Small intestine (tissue), 7 donors: ENCODE measurements at regions not wholly inside any gene's neighbourhood (a gene's known extent, or its start where the extent isn't known, plus 50 kb on each side); places are given as distances from the start of the nearest gene placed in this dataset.

Source experiments
- DNase-seq, 2 donors: peaks; one replicate each; pipeline versions ENCODE4 v3.0.0 to v3.0.0-alpha.2; 2013
- FAIRE-seq: peaks from 2 replicates; lab custom pipeline; 2012; peaks lifted over from hg19 to GRCh38; lab: Jason Lieb, UNC
- H3K27ac ChIP-seq, 3 donors: one replicate each; pipeline ENCODE4 v1.5.1; 2013; ENCODE audit warnings: low read length in 2 of 3, mild to moderate bottlenecking in 2 of 3, control low read depth in 1 of 3, inconsistent platforms in 1 of 3, low read depth in 1 of 3, moderate library complexity in 1 of 3
- H3K27me3 ChIP-seq, 3 donors: one replicate each; pipeline ENCODE4 v1.6.1; 2013; ENCODE audit warnings: low read length in 3 of 3, inconsistent platforms in 1 of 3; ENCODE audit not compliant: control insufficient read depth in 3 of 3, insufficient read depth in 3 of 3
- H3K36me3 ChIP-seq, 3 donors: one replicate each; pipeline ENCODE4 v1.6.1; 2013; ENCODE audit warnings: low read length in 3 of 3, inconsistent platforms in 1 of 3, low read depth in 1 of 3, mild to moderate bottlenecking in 1 of 3, moderate library complexity in 1 of 3; ENCODE audit not compliant: control insufficient read depth in 3 of 3, insufficient read depth in 2 of 3
- H3K4me1 ChIP-seq, 3 donors: one replicate each; pipeline ENCODE4 v1.6.1; 2013; ENCODE audit warnings: low read length in 2 of 3, inconsistent platforms in 1 of 3, low read depth in 1 of 3, mild to moderate bottlenecking in 1 of 3, moderate library complexity in 1 of 3; ENCODE audit not compliant: control insufficient read depth in 3 of 3, insufficient read depth in 2 of 3
- H3K4me3 ChIP-seq, 3 donors: one replicate each; pipeline ENCODE4 v1.5.1; 2013; ENCODE audit warnings: low read length in 3 of 3, control low read depth in 1 of 3, inconsistent platforms in 1 of 3, low read depth in 1 of 3, mild to moderate bottlenecking in 1 of 3, moderate library complexity in 1 of 3
- H3K9me3 ChIP-seq, 2 donors: one replicate each; pipeline ENCODE4 v1.6.1; 2013; ENCODE audit warnings: low read depth in 1 of 2, low read length in 1 of 2; ENCODE audit not compliant: control insufficient read depth in 2 of 2, insufficient read depth in 1 of 2
- WGBS, 3 donors: extraction: QIAGEN DNeasy Blood & Tissue Kit; methylation state at CpG; one replicate each; pipeline ENCODE4 v1.1.7; 2013; 5-methylcytosine and 5-hydroxymethylcytosine counted together
- donor health status: healthy with polysubstance abuse.
- donor health status: control.
- donor health status: control.
- donor health status: Bipolar disorder and iron deficiency.
- donor health status: healthy.

DNA sequence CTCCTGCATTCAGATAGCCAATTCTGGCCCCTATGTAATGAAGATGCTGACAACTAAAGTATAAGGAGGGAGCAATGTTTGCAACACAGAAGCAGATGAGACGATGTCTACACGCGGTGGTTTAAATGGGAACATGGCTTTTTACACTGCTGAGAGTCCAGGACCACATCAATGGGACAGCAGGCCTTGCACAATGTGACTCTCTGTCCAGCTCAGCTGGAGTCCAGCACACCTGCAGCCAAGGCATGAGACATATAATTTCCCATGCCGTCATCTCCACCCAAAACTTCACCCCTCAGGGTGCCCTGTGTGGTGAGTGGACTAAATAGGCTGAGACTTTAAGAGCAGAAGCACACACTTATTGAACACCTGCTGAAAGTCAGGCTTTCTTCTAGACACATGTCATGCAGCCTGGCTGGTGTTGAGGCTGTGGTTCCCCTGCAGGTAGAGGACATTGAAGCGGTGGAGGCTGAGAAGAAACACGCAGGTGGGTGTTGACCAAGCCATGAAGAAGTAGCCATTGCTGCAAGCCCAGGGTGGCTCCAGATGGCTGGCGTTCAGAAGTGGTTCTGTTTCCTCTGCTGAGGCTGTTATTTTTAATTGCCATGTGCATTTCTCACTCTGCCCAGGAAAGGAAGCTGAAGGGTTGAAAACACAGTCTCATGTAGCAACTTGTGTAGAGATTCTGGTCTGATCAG, 345.6 kb downstream of the MYCN start:
- H3K4me3 ChIP-seq, result no peak overlapping the region
- FAIRE-seq (no peak), DNase-seq (no peak)
- H3K36me3 ChIP-seq, result no peaks in the 10 kb centered on the region
- H3K9me3 ChIP-seq, result no peaks in the 10 kb centered on the region
- peaks cover 0 to 4% (median 0%) of the 10 kb centered on the region in 3 donors for H3K4me1 ChIP-seq
- peaks cover 0 to 2% (median 0%) of the 10 kb centered on the region in 3 donors for H3K27me3 ChIP-seq
- 80 to 90% (median 82%) methylated on average over 7 of the region's 7 CpGs for WGBS, 3 donors
- no peak overlapping the region for H3K27ac ChIP-seq

DNA sequence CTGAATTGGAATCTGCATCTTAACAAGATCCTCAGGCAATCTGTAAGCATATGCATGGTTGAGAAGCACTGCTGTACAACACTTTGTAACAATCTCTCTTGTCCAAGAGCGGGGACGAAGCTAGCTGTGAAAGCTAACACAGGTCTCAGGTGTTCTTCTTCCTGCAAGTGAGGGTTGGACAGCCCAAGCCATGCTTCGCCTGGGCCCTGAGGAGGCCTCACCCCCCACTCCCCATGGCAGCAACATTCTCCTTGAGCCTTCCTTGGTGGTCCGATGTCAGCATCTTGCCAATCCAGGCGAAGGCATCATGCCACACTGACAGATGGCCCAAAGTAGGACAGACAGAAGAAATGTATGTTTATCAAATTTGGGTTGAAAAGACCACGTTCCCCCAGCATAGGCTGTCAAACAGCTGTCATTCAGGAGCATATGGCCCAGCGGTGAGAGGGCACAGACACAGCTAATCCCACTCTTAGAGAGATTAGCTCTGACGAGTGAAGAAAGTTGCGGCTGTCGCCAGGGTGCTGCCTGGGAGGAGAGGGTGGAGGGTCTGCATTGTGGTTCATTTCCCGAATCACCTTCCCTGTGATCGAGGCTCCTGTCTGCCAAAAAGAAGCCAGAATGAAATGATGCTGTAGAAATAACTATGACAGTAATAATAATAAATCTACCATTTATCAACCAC, 344.7 kb downstream of the MYCN start:
- no peaks in the 10 kb centered on the region for H3K36me3 ChIP-seq

DNA sequence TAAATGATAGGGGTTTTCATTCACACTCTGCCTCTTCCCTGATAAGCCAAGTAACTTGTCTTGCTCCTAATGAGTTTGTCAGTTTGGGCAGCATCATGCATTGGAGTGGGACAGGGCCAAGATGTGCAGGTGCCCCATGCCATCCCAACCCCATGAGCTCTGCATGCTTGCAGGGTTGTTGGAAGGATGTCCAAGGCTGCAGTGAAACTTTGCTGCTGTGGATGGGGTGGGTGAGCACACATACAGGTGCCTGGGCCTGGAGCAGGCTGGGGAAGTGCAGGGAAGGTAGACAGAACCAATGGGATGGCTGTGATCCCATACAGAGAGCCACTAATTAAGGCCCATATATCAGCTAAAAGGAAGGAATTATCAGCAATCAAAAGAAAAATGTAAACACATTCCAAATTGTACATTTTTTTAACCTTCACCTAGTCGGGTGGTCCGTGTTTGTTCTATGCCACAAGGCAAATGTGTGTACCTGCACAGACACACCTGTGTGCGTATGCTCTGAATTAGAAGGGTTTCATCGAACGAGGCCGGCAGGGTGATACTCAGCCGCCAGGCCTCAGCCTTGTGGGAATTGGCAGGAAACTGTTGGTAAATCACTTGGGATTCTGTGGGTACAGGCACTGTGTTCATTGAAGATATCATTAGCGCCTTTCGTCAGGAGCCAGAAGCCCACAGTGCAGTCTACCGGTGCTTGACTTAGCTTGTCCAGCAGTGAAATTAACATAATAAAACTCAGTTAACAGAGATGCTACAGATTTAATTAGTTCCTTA, 342.9 kb downstream of the MYCN start:
- Histone ChIP-seq H3K4me1 (peaks cover 0 to 4% (median 0%) of the 10 kb centered on the region in 3 donors), H3K27me3 (no peaks in the 10 kb centered on the region), H3K4me3 (no peak overlapping the region), H3K36me3 (no peaks in the 10 kb centered on the region), H3K27ac (no peak overlapping the region), H3K9me3 (no peaks in the 10 kb centered on the region)
- FAIRE-seq (no peak), DNase-seq (no peak)
- WGBS, 3 donors, result 80 to 87% (median 81%) methylated on average over 10 of the region's 10 CpGs

More for the DNA sequence above, 344.7 kb downstream of the MYCN start:
- FAIRE-seq (no peak), DNase-seq (no peak)
- no peaks in the 10 kb centered on the region for H3K9me3 ChIP-seq
- no peaks in the 10 kb centered on the region for H3K27me3 ChIP-seq
- peaks cover 0 to 4% (median 0%) of the 10 kb centered on the region in 3 donors for H3K4me1 ChIP-seq
- WGBS, 3 donors, result 88 to 92% (median 90%) methylated on average over 12 of the region's 12 CpGs
- H3K27ac ChIP-seq, result no peak overlapping the region
- H3K4me3 ChIP-seq, result no peak overlapping the region

DNA sequence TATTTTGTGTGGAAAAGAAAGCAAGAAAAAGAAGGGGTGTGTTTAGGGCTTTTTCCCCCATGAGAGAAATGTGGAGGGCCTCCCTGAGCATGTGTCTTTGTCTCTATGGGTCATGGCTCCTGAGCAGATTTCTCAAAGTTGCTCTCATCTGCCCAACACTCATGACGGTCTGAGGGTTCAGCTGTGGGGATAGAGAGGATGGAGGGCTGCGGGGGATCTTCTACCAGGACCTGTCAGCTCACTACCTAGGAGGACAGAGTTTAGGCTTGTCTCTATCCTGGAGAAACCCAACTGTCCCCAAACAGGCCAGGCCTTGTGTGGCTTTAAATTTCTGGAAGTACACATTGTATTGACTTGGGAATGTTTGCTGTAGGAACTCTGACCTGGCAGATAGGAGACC, 342.2 kb downstream of the MYCN start:
- no peak for DNase-seq
- Histone ChIP-seq H3K9me3 (no peaks in the 10 kb centered on the region), H3K4me3 (no peak overlapping the region), H3K4me1 (peaks cover 0 to 4% (median 0%) of the 10 kb centered on the region in 3 donors), H3K27me3 (no peaks in the 10 kb centered on the region), H3K27ac (no peak overlapping the region), H3K36me3 (no peaks in the 10 kb centered on the region)
- WGBS, 3 donors, result 79 to 85% (median 83%) methylated on average over 2 of the region's 2 CpGs
- FAIRE-seq, result no peak

DNA sequence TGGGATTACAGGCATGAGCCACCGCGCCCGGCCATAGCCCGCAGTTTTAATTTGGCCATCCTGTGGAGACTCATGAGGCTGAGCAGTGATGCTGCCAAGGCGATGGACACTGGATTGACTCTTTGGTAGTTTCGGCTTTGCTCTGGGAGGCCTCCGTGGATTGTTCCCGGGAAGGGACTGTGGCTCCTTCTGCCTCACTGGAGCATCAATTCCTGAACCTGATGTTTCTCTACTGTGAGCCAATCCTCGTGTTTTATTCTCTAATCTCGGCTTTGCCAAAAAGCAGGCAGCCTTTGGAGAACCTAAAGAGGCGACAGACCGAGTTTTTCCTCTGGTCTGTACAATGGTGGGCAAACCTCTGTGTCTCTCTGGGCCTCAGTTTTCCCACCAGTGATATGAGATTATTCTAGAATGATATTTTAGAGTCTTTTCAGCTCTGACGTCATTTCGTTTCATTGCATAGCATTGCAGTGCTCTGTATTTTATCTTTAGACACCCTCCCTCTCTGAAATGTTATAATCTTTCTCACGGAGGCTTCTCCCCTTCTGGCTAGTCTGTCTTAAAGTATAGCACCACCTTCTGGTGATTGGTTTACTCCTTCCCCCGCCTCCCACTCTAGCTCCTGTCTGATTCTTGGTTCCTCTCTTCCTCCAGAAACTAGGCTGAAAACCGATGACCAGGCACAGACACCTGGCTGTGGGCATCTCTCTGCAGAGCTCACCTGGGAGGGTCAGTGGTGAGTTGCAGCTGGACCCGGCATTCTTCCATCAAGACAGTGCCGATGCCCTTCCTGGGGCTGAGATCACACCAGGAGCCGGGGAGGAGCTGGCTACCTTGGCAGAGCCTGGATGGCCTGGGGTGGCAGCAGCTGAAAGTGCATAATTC, 341.3 kb downstream of the MYCN start:
- H3K4me1 ChIP-seq, result peaks cover 0 to 4% (median 0%) of the 10 kb centered on the region in 3 donors
- FAIRE-seq, result no peak
- no peaks in the 10 kb centered on the region for H3K36me3 ChIP-seq
- peak; percentile 68 to 74 for DNase-seq
- H3K9me3 ChIP-seq, result no peaks in the 10 kb centered on the region
- H3K27me3 ChIP-seq, result no peaks in the 10 kb centered on the region
- WGBS, 3 donors, result 56 to 64% (median 59%) methylated on average over 20 of the region's 20 CpGs
- H3K27ac ChIP-seq, result no peak overlapping the region
- H3K4me3 ChIP-seq, result no peak overlapping the region

DNA sequence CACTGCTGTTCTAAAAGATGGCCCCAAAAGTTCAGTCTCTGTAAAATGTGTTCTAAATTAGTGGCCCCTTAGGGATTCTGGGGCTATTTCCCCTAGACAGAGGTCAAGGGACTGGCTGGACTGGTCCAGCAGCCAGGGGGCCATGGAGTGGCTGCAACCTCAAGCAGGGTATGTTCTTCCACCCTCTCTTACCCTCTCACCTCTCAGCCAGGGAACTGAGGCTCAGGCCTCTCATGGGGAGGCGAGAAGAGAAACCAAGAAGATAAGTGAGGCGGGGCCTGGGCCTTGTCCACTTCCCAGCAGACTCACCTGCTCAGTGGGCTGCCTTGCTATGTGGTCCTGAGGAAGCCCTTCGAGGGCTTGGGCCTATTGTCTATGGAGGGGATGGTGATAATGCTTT, 339.7 kb downstream of the MYCN start:
- no peak for FAIRE-seq
- Histone ChIP-seq H3K4me1 (peaks cover 0 to 4% (median 0%) of the 10 kb centered on the region in 3 donors), H3K9me3 (no peaks in the 10 kb centered on the region), H3K4me3 (no peak overlapping the region), H3K36me3 (no peaks in the 10 kb centered on the region), H3K27ac (no peak overlapping the region), H3K27me3 (no peaks in the 10 kb centered on the region)
- DNase-seq, result no peak
- WGBS, 3 donors, result 65 to 84% (median 84%) methylated on average over 3 of the region's 3 CpGs

DNA sequence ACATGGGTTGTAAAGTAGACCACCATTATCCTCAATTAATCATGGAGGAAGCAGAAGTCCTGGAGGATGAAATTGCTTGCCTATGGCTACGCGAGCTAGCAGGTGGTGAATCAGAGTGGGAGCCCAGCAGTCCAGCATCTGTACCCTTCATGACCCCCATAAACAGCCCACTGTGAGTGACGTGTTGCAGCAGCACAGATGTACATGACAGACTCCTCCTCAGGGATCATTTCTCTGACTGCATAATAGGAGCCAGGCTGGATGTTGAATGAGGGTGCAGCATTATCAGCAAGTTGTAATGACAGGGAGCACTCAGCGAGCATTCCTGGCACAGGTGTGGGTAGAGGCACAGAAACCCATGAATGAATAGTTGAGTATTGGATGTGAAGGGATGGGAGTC, 339.3 kb downstream of the MYCN start:
- Histone ChIP-seq H3K36me3 (no peaks in the 10 kb centered on the region), H3K27me3 (no peaks in the 10 kb centered on the region), H3K4me1 (peaks cover 0 to 4% (median 0%) of the 10 kb centered on the region in 3 donors), H3K27ac (no peak overlapping the region), H3K9me3 (no peaks in the 10 kb centered on the region), H3K4me3 (no peak overlapping the region)
- DNase-seq (no peak), FAIRE-seq (no peak)
- WGBS, 3 donors, result 83 to 91% (median 84%) methylated on average over 4 of the region's 4 CpGs

DNA sequence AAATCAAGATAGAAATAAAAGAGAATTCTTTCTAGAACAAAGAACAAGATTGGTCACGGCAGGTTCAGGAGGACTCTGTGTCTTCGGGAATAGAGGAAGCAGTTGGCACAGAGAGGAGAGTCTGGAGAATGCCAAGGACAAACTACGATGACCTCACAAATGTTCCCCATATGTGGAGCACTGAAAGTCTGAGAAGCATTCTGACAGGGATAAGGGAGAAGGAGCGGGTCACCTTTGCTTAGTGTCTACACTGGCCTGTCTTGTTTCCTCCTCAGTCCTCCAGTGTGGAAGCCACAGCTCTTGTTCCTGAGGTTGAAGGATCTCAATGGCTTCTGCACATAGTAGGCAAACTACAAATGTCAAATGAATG, 338.8 kb downstream of the MYCN start:
- WGBS, 3 donors, result 91 to 94% (median 92%) methylated on average over 4 of the region's 4 CpGs
- FAIRE-seq, result no peak
- H3K27me3 ChIP-seq, result no peaks in the 10 kb centered on the region

More for the DNA sequence above, 338.8 kb downstream of the MYCN start:
- Histone ChIP-seq H3K36me3 (no peaks in the 10 kb centered on the region), H3K9me3 (no peaks in the 10 kb centered on the region), H3K27ac (no peak overlapping the region), H3K4me3 (no peak overlapping the region), H3K4me1 (peaks cover 0 to 4% (median 0%) of the 10 kb centered on the region in 3 donors)
- DNase-seq, result no peak
